G401 (cell line): ENCODE measurements at regions not wholly inside any gene's neighbourhood (a gene's known extent, or its start where the extent isn't known, plus 50 kb on each side); places are given as distances from the start of the nearest gene placed in this dataset.

Experiments
- DNase-seq: peaks from one replicate; pipeline ENCODE4 v3.0.0-alpha.2; 2015; ENCODE audit warnings: low spot score
- in situ Hi-C: cut with HindIII; loops from 2 replicates; pipeline ENCODE4 v1.10.0; 2016; ENCODE audit warnings: low sequenced_read_pairs, mixed read lengths

GRCh38 chr6:167435209-167435728 is 110.4 kb downstream of the TTLL2 start:
- in situ Hi-C loops, result no loop called here
- no peak for DNase-seq

GRCh38 chr6:167437888-167438484 is 113.1 kb downstream of the TTLL2 start:
- in situ Hi-C loops, result no loop called here
- DNase-seq, result no peak

- in situ Hi-C loops, result no loop called here
- no peak for DNase-seq
Observed at GRCh38 chr6:167441715-167442206, 116.9 kb downstream of the TTLL2 start.

GRCh38 chr6:167442245-167442644 is 117.4 kb downstream of the TTLL2 start:
- DNase-seq, result no peak
- in situ Hi-C loops, result no loop called here

- in situ Hi-C loops, result no loop called here
- no peak for DNase-seq
Observed at GRCh38 chr6:167442796-167443680, 118.2 kb downstream of the TTLL2 start.

GRCh38 chr6:167444602-167445346 is 119.9 kb downstream of the TTLL2 start:
- no peak for DNase-seq
- in situ Hi-C loops, result no loop called here

- in situ Hi-C loops, result no loop called here
- DNase-seq, result no peak
Observed at GRCh38 chr6:167445568-167445967, 120.7 kb downstream of the TTLL2 start.

- DNase-seq, result no peak
- in situ Hi-C loops, result no loop called here
Observed at GRCh38 chr6:167446046-167446445, 121.2 kb downstream of the TTLL2 start.

GRCh38 chr6:167446971-167447370 is 122.1 kb downstream of the TTLL2 start:
- in situ Hi-C loops, result no loop called here
- DNase-seq, result no peak

GRCh38 chr6:167448378-167448777 is 123.5 kb downstream of the TTLL2 start:
- no peak for DNase-seq
- in situ Hi-C loops, result no loop called here

- in situ Hi-C loops, result no loop called here
- no peak for DNase-seq
Observed at GRCh38 chr6:167449094-167449861, 124.4 kb downstream of the TTLL2 start.

GRCh38 chr6:167450626-167451025 is 125.7 kb downstream of the TTLL2 start:
- no peak for DNase-seq
- in situ Hi-C loops, result no loop called here

- in situ Hi-C loops, result no loop called here
- DNase-seq, result no peak
Observed at GRCh38 chr6:167452338-167453081, 127.6 kb downstream of the TTLL2 start.

- no peak for DNase-seq
- in situ Hi-C loops, result no loop called here
Observed at GRCh38 chr6:167453082-167453446, 128.2 kb downstream of the TTLL2 start.

- DNase-seq, result no peak
- in situ Hi-C loops, result no loop called here
Observed at GRCh38 chr6:167454003-167454402, 129.1 kb downstream of the TTLL2 start.

- DNase-seq, result no peak
- in situ Hi-C loops, result no loop called here
Observed at GRCh38 chr6:167455371-167455770, 130.5 kb downstream of the TTLL2 start.

- no peak for DNase-seq
- in situ Hi-C loops, result no loop called here
Observed at GRCh38 chr6:167462514-167463312, 137.8 kb downstream of the TTLL2 start.

- in situ Hi-C loops, result no loop called here
Observed at GRCh38 chr6:167464177-167464576, 139.3 kb downstream of the TTLL2 start.

More at GRCh38 chr6:167464177-167464576, 139.3 kb downstream of the TTLL2 start:
- DNase-seq, result no peak
